Endodermal cell (in vitro differentiated cells): ENCODE measurements at regions not wholly inside any gene's neighbourhood (a gene's known extent, or its start where the extent isn't known, plus 50 kb on each side); places are given as distances from the start of the nearest gene placed in this dataset.
"Not testable (repeated sequence)": the region's sequence is repeated elsewhere in the genome, so short reads cannot be mapped to it uniquely, and the experiment has no call there.

Experiments
- DNase-seq: peaks from one replicate; pipeline ENCODE4 v3.0.0-alpha.2; 2017
- H3K27ac ChIP-seq: 2 replicates; pipeline ENCODE4 v1.5.1; 2013; ENCODE audit warnings: mild to moderate bottlenecking, low read depth, low read length, moderate library complexity
- H3K27me3 ChIP-seq: 2 replicates; pipeline ENCODE4 v1.6.1; 2013; ENCODE audit warnings: mild to moderate bottlenecking, low read length, moderate library complexity; ENCODE audit not compliant: insufficient read depth, control insufficient read depth, poor library complexity, severe bottlenecking
- H3K36me3 ChIP-seq: 2 replicates; pipeline ENCODE4 v1.7.0; 2013; ENCODE audit warnings: mild to moderate bottlenecking, low read length, moderate library complexity; ENCODE audit not compliant: control insufficient read depth, insufficient read depth
- H3K4me1 ChIP-seq: one replicate; pipeline ENCODE4 v1.7.0; 2013; ENCODE audit warnings: low read length; ENCODE audit not compliant: control insufficient read depth, insufficient read depth
- H3K4me3 ChIP-seq: 2 replicates; pipeline ENCODE4 v1.5.1; 2013; ENCODE audit warnings: mild to moderate bottlenecking, low read length, moderate library complexity
- H3K9ac ChIP-seq: 2 replicates; pipeline ENCODE4 v1.6.1; 2013; ENCODE audit warnings: mild to moderate bottlenecking, low read length, moderate library complexity; ENCODE audit not compliant: poor library complexity, severe bottlenecking; ENCODE audit errors: extremely low read depth
- H3K9me3 ChIP-seq: 2 replicates; pipeline ENCODE4 v1.6.1; 2013; ENCODE audit warnings: mild to moderate bottlenecking, low read length, moderate library complexity; ENCODE audit not compliant: control insufficient read depth
- H3K27ac Mint-ChIP-seq: 2 replicates; pipeline ENCODE4 v1.8.0; 2020; ENCODE audit warnings: mixed read lengths
- H3K27me3 Mint-ChIP-seq: 2 replicates; pipeline ENCODE4 v1.8.0; 2021; ENCODE audit warnings: mild to moderate bottlenecking, mixed read lengths; ENCODE audit not compliant: insufficient read depth
- H3K36me3 Mint-ChIP-seq: 2 replicates; pipeline ENCODE4 v1.8.0; 2020; ENCODE audit warnings: low read depth, mixed read lengths
- H3K4me1 Mint-ChIP-seq: 2 replicates; pipeline ENCODE4 v1.8.0; 2020; ENCODE audit warnings: mixed read lengths
- H3K4me3 Mint-ChIP-seq: 2 replicates; pipeline ENCODE4 v1.8.0; 2020; ENCODE audit warnings: mild to moderate bottlenecking, moderate library complexity, mixed read lengths
- H3K9me3 Mint-ChIP-seq: 2 replicates; pipeline ENCODE4 v1.8.0; 2020; ENCODE audit warnings: mild to moderate bottlenecking, mixed read lengths
- WGBS, 2 experiments: methylation state at CpG; one replicate each; pipeline versions ENCODE4 v1.1.5 to v1.1.7; 2013; ENCODE audit warnings: missing lambda C conversion rate in 2 of 2, mixed read lengths in 1 of 2; ENCODE audit not compliant: insufficient coverage in 1 of 2, insufficient read length in 1 of 2; 5-methylcytosine and 5-hydroxymethylcytosine counted together
- TF ChIP-seq, protein P1 (sequence below): fragments of 200-600 bp; sonication (generic); conservative IDR thresholded peaks from 2 replicates; pipeline ENCODE4 v1.5.0; 2021; ENCODE audit warnings: antibody characterized with exemption, mild to moderate bottlenecking

DNA sequence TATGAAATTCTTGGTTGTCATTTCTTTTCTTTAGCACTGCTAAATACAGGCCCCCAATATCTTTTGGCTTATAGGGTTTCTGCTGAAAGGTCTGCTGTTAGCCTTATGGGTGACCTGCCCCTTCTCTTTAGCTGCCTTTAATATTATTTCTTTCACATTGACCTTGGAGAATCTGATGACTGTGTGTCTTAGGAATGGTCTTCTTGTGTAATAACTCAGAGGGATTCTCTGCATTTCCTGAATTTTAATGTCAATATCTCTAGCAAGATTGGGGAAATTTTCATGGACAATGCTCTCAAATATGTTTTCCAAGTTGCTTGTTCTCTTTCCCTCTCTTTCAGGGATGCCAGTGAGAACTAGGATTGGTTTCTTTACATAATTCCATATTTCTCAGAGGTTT is 292.4 kb downstream of the SLC7A11 start:
- Mint-ChIP-seq H3K9me3 (no peaks in the 10 kb centered on the region), H3K4me1 (no peaks in the 10 kb centered on the region), H3K27me3 (no peaks in the 10 kb centered on the region), H3K27ac (no peak overlapping the region), H3K36me3 (no peaks in the 10 kb centered on the region), H3K4me3 (no peak overlapping the region)
- Histone ChIP-seq H3K36me3 (no peaks in the 10 kb centered on the region), H3K27me3 (no peaks in the 10 kb centered on the region), H3K9me3 (no peaks in the 10 kb centered on the region), H3K4me3 (no peak overlapping the region), H3K4me1 (no peaks in the 10 kb centered on the region), H3K9ac (no peak overlapping the region), H3K27ac (no peak overlapping the region)
- TF ChIP-seq, protein P1, sequence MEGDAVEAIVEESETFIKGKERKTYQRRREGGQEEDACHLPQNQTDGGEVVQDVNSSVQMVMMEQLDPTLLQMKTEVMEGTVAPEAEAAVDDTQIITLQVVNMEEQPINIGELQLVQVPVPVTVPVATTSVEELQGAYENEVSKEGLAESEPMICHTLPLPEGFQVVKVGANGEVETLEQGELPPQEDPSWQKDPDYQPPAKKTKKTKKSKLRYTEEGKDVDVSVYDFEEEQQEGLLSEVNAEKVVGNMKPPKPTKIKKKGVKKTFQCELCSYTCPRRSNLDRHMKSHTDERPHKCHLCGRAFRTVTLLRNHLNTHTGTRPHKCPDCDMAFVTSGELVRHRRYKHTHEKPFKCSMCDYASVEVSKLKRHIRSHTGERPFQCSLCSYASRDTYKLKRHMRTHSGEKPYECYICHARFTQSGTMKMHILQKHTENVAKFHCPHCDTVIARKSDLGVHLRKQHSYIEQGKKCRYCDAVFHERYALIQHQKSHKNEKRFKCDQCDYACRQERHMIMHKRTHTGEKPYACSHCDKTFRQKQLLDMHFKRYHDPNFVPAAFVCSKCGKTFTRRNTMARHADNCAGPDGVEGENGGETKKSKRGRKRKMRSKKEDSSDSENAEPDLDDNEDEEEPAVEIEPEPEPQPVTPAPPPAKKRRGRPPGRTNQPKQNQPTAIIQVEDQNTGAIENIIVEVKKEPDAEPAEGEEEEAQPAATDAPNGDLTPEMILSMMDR, result no peak
- DNase-seq, result no peak

DNA sequence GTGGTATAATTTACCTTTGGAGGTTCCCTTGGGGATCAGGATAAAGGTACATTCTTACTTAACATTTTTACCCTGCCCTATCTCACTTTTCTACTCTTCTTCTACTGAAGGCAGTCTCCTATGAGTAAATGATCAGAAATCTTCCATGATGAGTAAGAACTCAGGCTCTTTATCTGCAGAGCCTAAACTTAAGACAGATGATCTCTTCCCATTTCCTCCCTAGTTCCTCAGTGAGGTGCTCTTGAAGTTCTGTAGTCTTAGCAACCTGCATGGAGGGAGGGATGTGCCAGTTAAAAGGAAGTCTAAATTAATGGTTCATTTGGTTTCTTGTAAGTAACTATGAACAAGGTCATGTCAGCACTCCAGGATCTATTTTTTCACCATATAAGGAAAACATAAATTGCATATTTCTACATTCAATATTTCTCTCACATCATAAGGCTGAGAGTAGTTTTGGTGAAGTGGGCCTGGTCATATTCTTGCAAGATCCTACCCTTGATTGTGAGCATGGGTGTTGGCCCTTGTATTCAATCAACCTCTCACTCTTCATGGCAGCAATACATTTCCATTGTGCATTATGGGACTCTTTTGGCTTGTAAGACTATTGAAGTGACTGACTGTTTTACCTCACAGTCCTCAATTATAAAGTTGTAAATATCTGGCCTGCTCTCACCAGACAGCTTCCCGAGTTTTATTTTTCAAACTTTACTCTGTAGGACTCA is 295.5 kb downstream of the SLC7A11 start:
- H3K4me1 Mint-ChIP-seq, result no peaks in the 10 kb centered on the region
- H3K36me3 Mint-ChIP-seq, result no peaks in the 10 kb centered on the region
- H3K27ac Mint-ChIP-seq, result no peak overlapping the region
- Histone ChIP-seq H3K27me3 (no peaks in the 10 kb centered on the region), H3K9me3 (no peaks in the 10 kb centered on the region), H3K4me1 (no peaks in the 10 kb centered on the region), H3K27ac (no peak overlapping the region), H3K9ac (no peak overlapping the region), H3K36me3 (no peaks in the 10 kb centered on the region), H3K4me3 (no peak overlapping the region)
- no peak overlapping the region for H3K4me3 Mint-ChIP-seq
- DNase-seq, result no peak
- H3K27me3 Mint-ChIP-seq, result no peaks in the 10 kb centered on the region
- WGBS, 2 experiments, result 86 to 100% methylated on average over 1 of the region's 1 CpG
- TF ChIP-seq, protein P1, result no peak
- H3K9me3 Mint-ChIP-seq, result peaks cover 5% of the 10 kb centered on the region

DNA sequence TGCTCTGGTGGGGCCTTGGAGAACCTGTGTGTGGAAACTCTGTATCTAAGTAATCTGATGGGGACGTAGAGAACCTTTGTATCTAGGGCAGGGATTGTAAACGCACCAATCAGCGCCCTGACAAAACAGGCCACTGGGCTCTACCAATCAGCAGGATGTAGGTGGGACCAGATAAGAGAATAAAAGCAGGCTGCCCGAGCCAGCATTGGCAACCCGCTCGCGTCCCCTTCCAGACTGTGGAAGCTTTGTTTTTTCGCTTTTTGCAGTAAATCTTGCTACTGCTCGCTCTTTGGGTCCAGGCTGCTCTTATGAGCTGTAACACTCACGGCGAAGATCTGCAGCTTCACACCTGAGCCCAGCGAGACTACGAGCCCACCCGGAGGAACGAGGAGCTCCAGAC is 299.3 kb downstream of the SLC7A11 start:
- H3K4me3 ChIP-seq, H3K9ac ChIP-seq, H3K36me3 ChIP-seq, H3K36me3 Mint-ChIP-seq, H3K27me3 ChIP-seq, H3K27ac Mint-ChIP-seq, DNase-seq, H3K27ac ChIP-seq, H3K9me3 ChIP-seq, H3K4me3 Mint-ChIP-seq, H3K4me1 ChIP-seq, H3K4me1 Mint-ChIP-seq, H3K27me3 Mint-ChIP-seq: not testable (repeated sequence)
- peaks cover 19% of the 10 kb centered on the region for H3K9me3 Mint-ChIP-seq
- WGBS, 2 experiments, result 96 to 97% methylated on average over 14 to 15 of the region's 15 CpGs

DNA sequence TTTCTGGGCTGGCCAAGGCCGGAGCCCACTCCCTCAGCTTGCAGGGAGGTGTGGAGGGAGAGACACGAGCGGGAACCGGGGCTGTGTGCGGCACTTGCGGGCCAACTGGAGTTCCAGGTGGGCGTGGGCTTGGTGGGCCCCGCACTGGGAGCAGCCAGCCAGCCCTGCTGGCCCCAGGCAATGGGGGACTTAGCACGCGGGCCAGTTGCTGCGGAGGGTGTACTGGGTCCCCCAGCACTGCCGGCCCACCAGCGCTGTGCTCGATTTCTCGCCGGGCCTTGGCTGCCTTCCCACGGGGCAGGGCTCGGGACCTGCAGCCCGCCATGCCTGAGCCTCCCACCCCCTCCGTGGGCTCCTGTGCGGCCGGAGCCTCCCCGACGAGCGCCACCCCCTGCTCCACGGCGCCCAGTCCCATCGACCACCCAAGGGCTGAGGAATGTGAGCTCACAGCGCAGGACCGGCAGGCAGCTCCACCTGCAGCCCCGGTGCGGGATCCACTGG is 300.1 kb downstream of the SLC7A11 start:
- not testable (repeated sequence) for H3K27ac ChIP-seq, H3K4me1 ChIP-seq, H3K4me3 ChIP-seq, H3K27me3 ChIP-seq, H3K9ac ChIP-seq, H3K27me3 Mint-ChIP-seq, H3K4me1 Mint-ChIP-seq, H3K36me3 Mint-ChIP-seq, H3K36me3 ChIP-seq, H3K9me3 ChIP-seq, H3K27ac Mint-ChIP-seq, H3K4me3 Mint-ChIP-seq, DNase-seq
- H3K9me3 Mint-ChIP-seq, result peaks cover 19% of the 10 kb centered on the region
- WGBS, 2 experiments, result 95% methylated on average over 28 of the region's 32 CpGs; no CpG with 5 or more reads in 1 of the 2 experiments
